GM21786 (cell line): ENCODE measurements at regions not wholly inside any gene's neighbourhood (a gene's known extent, or its start where the extent isn't known, plus 50 kb on each side); places are given as distances from the start of the nearest gene placed in this dataset.

Experiments
- ATAC-seq: cut with Tn5 transposase; IDR thresholded peaks from one replicate; pipeline ENCODE4 v1.9.1; 2021; ENCODE audit not compliant: unreplicated experiment

DNA sequence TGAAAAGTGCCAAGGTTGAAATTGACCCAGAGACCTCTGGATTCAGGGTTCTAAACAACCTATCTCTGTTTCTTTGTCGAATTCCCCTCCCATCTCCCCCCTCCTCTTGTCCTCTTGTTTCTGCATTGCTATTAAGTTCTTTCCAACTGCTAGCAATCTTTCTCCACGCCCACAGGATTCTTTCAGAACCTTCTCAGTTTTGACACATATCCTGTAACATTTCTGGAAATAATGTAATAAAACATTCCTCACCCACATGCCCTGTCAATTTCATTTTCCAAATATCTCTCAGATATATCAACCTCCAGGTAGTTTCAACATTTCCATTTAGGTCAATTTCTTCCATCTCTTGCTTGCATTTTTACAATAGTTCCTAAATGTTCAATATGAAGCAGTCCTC lies 1105.9 kb downstream of the ARAP2 start:
- no peak for ATAC-seq

DNA sequence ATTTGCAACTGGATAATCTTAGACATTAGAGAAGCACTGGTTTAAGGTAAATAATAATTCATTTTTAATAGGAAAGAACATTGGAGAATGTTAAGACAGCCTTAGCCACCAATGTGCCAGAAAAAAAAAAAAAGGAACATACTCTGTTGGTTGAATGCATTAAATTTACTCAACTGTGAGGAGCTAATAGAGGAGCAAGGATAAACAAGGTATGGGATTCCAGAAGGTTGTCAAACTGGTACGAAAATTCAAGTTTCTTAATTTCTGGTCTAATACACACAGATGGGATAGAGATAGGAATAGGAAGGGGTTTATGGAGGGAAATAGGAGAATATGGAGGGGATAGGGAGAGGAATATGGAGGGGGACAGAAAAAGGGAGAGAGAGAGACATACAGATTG lies 1096.6 kb downstream of the ARAP2 start:
- ATAC-seq: no peak

DNA sequence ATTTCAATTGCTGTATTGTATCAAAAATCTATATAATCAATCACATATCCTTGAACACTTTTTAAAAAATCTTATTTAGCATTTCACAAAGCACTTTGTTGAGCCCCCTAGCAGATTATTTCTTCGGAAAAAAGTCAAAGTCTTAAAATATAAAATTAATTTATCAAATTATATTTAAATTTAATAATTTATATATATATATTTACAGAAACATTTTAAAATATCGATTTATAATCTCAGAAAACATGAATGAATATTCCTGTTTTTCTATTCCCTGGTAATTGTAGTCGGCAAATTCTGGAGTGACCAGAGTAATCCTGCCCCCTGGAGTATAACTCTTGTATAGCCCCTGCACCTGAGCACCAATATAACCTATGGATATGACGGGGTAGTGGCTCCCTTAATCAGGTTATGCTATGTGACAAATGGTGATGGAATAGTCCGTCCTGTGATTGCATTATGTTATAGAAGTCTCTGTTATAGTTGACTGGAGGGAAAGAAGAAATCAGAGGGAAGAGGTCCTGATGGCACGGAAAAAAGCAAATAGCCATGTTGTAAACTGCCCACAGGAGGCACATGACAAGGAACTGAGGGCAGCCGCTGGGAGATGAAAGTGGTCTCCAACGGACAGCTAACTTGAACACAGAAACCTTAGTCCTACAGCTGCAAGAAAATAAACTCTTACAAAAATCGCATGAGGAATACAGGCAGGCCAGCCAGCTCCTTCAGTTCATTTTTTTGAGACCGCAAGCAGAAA lies 1092.3 kb downstream of the ARAP2 start:
- ATAC-seq: no peak

DNA sequence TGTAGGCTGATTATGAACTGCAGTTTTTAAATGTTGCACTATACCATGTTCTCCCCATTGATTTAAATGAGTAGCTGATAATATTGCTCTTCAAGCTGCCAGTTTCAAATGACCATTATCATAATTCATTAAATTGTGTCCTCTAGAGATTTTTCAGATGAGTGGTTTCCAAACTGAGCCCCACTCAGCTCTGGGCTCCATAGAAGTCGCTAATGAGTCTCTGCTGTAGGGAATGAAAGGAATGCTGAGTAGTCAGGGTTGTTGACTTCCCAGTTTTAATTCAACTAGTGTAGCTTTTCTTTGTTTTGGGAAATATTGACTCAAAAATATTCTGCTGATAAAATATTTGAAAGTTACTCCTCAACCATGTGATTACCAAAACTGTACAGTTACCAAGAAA lies 1081.1 kb downstream of the ARAP2 start:
- ATAC-seq: no peak

DNA sequence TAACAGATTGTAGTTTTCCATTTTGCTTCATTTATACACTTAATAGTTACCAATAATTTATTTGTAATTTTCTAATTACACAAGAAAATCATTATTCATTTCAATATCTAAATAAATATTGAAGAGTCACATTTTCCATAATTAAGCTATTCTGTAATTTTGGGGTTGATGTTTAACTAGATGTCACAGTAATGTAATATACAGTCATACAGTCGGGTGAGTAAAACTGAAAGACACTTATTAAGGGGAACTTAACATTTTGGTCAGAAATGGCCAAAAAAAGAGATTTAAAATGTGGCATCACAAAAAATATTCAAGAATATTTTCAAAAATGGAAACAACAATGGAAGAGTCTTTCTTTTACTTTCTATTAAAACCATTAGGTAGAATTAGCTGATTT lies 1080.3 kb downstream of the ARAP2 start:
- no peak for ATAC-seq

DNA sequence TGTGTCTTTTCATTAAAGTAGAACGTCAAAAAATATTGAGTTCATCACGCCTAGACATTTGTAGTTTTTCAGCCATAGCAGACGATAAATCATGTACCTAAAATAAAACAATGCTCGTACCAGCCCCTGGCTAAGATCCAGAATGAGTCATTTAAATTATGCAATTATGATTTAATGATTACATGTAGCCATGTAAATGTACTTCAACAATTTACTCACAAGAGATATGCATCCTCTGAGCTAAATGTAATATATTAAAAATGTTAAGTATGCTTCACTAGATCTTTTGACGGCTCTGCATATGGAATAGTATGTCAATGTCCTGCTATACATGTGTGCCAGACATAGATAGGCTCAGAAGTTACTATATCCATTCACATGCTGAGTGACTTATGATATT lies 1077.8 kb downstream of the ARAP2 start:
- no peak for ATAC-seq

DNA sequence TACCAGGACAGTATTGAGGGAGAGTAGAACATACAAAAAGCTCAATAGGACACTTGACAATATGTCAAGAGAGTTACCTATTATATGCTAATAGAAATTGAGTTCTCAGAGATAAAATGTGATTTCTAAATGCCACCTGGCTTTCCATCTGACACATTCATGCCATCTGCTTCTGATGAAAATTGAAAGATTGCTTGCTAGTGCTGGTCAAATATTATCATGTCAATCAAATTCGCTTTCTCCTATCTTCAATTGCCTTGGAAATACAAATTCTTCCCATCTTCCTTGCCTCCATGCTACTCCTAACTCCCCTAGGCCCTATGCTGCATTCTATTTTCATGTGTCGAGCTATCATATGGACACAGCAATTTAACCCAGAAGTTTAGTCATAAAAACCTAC lies 1076.9 kb downstream of the ARAP2 start:
- no peak for ATAC-seq

DNA sequence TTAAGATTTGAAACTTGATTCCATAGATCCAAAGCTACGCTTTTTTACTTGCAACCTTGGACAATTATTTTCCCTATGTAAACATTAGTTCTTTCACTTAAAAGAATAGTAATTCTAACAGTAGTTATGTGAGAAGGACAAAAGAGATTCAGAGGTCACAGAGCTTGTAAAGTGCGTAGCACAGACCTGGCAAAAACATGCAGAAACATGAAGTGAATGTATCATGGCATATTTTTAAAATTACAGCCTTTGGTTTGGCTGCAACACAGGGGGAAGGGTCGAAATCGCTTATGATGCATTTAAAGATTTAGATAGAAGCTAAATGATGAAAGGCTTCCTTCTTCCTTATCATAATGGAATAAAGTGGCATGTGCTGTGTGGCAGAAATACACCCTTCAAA lies 1068.8 kb downstream of the ARAP2 start:
- ATAC-seq: no peak

DNA sequence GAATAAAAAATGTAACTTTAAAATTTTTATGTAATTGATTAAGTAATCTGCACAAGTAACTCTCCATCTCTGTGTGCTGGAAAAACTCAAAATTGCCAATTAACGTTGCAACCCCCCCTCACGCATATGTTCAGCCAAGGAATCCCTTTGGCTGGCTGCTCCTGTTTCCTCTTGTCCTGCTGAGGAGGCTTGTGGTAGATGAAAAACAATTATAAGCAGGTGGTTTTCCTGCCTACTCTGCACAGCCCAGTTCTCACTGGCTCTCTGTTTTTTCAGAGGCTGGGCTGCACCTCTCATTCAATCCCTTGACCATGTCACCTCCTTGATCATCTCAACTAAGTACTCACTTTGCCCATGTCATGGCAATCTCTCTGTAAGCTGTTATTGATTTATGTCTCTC lies 1068.4 kb downstream of the ARAP2 start:
- no peak for ATAC-seq

DNA sequence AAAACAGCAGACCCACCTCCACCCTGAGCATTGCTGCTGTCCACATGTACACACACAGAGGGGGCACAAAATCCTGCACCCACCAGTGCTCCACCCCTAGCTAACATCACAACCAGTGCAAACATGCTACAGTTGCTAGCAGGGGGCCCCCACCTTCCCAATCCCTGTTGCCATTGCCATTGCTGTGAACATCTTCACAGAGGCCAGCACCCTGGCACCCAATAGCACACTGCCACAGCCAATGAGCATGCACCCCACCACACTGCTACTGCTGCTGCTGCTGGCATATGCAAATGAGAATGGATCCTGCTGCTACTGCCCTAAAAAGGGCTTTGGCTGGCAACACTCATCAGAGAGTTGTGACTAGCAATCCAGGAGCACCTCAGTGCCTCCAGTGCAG lies 1061.9 kb downstream of the ARAP2 start:
- ATAC-seq: no peak

DNA sequence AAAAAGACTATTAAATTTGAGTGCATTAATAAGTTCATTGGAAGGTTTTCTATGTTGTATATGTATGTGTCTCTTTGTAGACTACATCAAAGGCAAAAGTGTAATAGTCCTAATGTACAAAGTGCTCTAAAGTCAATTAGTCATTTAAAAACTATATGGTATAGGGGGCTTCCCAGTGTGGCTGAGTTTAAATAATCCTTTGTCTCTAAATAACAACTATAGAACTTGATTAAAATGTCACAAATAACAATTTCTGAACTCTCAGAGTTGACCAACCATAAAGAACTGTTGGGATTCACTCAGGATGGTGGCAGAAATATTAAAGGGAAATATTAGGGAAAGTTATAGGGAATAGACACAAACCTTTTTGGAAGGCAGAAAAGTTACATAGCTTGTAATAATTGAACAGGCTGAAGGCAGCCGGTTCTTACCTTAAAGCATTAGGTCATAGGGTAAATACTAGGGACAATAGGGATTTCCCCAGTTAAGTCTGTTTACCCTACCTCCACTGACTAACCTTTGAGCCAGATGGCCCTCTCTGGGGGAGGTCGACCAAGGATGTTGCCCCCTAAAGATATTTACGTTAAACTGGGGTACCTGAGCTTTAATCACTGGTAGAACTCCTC lies 1054.2 kb downstream of the ARAP2 start:
- no peak for ATAC-seq

DNA sequence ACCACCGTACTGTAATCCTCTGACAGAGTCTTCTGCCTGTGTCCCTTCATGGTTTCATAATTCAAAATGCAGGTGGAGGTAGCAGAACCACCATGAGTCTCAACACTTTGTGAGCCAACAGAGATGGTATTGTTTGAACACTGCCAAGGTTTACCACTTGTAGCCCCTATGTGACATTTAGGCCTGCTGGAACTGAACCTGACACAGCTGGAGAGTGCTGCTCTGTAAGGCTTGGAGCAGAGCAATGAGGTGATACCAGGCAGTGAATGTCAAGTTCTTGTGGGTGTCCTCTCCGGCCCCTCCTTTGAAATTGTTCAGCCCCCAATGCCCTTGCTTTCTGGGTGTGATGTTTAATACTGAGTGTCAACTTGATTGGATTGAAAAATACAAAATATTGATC lies 1042.9 kb downstream of the ARAP2 start:
- no peak for ATAC-seq

DNA sequence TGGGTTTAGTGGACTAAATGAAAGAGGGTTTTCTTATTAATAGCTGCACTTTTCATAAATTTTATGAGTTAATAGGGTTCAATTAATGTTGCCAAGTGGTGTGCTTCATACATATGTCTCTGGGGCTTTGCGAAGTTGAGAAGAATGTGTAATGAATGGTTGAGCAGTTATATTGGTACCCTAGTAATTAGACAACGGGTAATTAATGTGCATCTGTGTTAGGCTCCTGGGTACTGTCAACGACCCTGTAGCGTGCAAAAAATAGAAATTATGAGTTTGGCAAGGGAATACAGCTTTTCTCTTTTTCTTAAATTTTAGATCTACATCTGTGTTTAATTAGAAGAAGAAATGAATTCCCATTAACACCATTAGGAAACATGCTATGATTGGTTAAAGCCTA lies 1027.7 kb downstream of the ARAP2 start:
- no peak for ATAC-seq

DNA sequence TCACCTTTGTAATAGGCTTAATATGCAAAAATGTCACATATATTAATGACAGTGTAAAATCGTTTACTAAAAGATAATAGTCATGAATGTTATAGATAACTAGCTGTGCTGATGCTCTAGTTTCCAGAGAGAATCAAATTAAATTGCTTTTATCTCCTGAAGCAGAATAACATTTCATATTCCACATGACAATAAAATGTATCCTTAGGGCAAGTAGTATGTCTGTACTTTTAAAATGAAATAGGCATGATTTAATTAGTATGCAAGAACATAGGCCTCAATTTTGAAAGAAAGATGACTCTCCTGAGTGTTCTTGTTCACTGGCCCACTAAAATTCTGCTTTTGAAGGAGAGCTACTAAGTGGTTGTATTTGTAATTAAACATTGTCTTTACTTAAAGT lies 1027.0 kb downstream of the ARAP2 start:
- no peak for ATAC-seq

DNA sequence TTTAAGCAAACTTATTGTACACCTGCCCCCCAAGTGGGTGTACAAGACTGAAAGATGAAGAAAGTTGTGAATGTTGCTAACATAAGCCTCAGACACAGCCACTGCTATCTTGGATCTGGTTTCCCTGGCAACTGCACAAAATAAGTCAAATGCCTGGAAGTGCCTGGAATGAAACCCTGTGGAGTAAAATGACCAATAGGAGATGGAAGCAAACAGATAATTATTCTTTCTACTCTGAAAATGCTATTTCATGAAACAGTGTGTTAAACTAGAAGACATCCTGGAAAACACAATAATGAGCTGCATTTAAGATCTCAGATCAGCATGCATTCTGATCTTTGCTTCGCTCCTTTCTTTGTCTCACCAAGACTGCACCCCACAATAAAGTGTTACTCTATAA lies 1016.0 kb downstream of the ARAP2 start:
- no peak for ATAC-seq

DNA sequence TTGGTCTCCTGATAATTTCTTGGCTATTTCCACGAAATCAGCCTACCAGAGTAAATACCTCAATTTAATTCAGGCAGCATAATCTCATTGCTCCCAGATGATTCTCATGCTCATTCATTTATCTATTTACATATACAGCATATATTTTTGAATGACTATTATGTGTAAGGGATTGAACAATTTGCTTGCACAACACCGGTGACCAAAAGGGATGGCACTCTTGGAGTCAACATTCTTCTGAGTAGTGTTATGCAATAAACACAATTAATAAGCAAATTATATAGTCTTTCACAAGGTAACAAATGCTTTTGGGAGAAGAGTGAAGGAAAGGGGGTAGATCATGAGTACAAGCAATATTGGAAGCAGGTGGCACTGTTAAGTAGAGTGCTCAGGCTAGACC lies 1015.3 kb downstream of the ARAP2 start:
- ATAC-seq: no peak

DNA sequence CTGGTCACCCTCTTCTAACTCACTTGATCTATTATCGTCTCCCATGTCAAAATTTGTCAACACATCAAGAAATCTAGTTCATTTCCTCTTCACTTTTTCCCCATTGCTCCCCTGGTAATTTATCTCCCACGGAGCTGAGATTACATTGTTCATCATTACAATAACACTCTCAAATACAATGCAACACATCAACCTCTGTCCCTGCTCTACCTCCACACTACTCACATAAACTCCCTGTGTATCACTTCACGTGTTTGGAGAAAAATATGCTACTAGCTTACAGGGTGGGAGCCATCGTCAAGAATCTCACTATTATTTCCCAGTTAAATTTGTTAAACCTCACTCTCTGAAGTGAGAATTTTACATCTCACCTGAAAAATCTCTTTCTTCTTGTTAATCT lies 1006.4 kb downstream of the ARAP2 start:
- no peak for ATAC-seq

DNA sequence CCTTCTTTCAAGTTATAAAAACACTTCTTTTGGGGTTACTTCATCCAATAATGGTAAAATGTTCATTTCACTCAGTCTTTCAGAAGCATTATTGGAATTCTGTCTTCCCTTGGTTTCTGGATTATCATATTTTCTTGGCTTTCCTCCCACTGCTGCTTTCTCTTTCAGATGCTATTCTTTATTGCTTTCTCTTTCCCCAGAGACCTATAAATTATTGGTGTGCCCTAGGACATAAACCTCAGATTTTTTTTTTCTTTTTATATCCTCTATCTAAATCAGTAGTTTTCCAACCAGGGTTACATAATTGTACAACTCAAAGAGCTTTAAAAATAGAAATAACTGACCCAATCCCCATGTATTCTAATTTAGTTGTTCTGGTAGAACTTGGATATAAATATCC lies 1005.5 kb downstream of the ARAP2 start:
- ATAC-seq: no peak

DNA sequence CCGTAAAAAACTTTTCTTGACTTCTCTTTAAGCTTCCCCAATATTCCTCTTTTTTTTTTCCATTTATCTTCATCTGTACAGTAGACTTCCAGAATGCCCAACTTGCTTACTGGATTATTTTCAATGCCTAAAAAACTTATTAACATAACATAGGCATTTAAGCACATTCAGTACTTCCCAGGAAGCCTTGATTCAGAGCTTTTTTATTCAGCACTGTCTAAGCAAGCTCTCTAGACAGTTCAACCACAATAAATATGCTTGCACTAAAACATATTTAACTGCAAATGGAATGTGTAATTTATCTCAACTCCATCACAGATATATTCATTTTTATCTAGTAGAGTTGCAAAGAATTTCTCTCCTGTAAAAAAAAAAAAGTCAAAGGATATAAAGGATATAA lies 997.8 kb downstream of the ARAP2 start:
- ATAC-seq: no peak

DNA sequence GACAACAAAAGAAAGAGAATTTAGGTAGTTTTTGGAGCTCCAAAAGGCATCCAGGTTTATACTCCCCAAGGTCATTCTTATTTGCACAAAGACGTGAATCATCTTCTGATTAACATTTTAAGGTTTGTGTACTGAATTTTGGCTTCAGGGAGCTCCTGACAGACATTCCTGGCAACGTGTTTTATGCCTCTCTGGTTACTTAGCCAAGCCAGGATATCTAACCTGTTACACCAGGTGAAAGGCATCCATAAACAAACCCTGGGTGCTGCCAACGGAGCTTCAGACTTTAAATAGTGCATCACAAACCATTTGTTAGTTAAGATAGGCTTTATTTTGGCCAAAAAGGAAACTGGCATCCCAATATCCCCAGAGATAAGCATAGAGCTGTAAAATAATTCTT lies 997.3 kb downstream of the ARAP2 start:
- ATAC-seq: no peak

DNA sequence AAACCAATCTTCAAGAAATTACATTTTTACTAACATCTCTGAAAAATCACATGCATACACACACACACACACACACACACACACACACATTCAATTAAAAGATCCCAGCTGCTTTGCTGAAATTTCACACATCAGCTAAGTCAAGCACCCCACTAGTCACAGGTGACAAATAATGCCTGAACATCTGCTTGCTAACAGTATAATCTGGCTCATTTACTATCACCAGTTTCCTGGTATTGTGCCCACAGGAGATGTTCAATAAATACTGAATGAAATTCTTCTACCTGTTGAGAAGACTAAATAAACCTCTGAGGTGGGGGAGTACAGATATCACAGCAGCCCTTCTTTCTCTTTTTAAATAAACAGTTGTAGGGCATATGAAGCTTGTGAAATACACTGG lies 994.0 kb downstream of the ARAP2 start:
- ATAC-seq: no peak

DNA sequence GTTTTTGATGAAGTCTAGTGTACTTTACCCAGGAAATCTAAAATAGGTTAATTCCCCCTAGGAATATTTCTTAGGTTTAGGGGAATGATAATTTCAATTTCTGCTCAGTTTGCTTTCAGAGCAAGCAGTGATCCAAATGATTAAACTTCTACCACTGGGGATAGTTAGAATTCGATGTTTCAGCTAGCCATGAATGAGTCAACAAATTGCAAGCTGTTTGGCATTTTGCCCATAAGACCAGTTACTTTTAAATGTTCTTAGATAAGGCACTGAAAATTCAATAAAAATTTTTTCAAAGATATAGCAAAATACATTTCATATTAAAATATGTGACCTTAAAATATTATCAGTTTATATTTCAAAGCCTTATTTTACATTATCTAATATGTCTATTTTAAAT lies 993.6 kb downstream of the ARAP2 start:
- no peak for ATAC-seq

DNA sequence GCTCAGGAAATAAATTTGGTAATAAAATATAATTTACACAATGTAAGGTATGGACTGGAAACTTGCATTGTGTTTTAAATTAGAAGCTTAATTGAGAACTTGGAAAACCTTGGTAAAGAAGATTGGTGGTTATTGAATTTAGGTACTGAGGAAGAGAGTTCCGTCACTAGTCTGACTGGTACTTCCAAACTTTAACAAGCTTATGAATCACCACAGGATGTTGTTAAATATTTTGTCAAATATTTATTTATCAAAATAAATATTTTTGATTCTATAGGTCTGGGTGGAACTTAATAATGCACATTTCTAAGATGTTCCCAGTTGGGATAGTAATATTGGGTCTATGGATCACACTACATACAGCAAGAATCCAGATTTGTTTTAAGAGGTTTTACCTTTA lies 992.2 kb downstream of the ARAP2 start:
- ATAC-seq: no peak
